GM21360 (cell line): ENCODE measurements at regions not wholly inside any gene's neighbourhood (a gene's known extent, or its start where the extent isn't known, plus 50 kb on each side); places are given as distances from the start of the nearest gene placed in this dataset.
"Not testable (repeated sequence)": the region's sequence is repeated elsewhere in the genome, so short reads cannot be mapped to it uniquely, and the experiment has no call there.

ENCODE experiments used
- ATAC-seq: cut with Tn5 transposase; IDR thresholded peaks from one replicate; pipeline ENCODE4 v1.9.1; 2021; ENCODE audit warnings: mild to moderate bottlenecking, moderate library complexity; ENCODE audit not compliant: unreplicated experiment

DNA sequence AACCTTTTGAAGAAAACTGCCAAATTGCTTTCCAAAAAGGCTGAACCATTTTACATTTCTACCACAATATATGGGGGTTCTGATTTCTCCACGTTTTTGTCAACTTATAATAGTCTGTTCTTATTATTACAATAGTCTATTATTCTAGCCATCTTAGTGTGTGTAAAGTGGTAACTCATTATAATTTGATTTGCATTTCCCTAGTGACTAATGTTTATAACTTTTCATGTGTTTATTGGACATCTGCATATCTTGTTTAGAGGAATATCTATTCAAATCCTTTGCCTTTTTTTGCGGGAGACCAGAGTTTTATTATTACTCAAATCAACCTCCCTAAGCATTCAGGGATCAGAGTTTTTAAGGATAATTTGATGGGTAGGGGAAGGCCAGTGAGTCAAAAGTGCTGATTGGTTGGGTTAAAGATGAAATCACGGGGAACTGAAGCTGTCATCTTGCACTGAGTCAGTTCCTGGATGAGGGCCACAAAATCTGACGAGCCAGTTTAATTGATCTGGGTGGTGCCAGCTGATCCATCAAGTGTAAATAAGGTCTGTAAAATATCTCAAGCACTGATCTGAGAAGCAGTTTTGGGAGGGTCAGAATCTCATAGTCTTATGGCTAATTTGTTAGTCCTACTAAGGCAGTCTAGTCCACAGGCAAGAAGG lies 303.4 kb upstream of the NCKAP5 start:
- no peak for ATAC-seq

DNA sequence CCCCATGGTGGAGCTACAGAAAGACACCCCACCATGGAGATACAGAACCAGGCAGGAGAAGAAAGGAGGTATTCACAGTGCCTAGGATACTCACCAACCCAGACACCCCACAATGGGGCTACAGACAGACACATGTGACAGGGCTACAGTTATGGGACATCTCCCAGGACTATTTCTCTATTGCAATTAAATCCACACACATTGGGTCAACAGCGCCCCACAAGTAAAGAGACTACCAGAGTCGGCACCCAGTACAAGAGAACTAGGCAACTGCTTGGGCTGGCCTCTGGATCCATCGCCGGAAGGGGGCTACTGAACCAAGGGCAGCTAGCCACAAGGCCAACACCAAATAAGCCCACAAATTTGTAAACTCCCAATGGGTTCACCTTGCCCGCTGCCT lies 310.1 kb upstream of the NCKAP5 start:
- ATAC-seq: no peak

DNA sequence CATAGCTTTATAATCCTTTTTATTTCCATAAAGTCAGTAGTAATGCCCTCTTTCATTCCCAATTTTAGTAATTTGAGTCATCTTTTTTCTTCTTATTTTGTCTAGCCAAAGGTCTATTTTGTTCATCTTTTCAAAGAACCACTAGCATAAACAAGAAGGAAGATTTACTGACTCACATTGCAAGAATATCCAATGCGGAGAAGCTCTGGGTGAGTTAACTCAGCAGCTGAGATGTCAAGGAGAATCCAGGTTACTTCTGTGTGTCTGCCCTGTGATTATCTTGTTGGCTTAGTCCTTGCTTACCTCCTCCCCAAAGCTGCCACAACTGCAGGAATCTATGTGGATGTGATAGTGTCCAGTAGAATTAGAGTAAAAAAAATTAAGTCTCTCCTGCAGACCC lies 311.4 kb upstream of the NCKAP5 start:
- ATAC-seq: no peak

DNA sequence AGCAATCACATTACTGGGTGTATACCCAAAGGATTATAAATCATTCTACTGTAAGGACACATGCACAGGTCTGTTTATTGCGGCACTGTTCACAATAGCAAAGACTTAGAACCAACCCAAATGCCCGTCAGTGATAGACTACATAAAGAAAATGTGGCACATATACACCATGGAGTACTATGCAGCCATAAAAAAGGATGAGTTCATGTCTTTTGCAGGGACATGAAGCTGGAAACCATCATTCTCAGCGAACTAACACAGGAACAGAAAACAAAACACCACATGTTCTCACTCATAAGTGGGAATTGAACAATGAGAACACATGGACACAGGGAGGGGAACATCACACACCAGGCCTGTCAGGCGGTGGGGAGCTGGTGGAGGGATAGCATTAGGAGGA lies 313.9 kb upstream of the NCKAP5 start:
- not testable (repeated sequence) for ATAC-seq

DNA sequence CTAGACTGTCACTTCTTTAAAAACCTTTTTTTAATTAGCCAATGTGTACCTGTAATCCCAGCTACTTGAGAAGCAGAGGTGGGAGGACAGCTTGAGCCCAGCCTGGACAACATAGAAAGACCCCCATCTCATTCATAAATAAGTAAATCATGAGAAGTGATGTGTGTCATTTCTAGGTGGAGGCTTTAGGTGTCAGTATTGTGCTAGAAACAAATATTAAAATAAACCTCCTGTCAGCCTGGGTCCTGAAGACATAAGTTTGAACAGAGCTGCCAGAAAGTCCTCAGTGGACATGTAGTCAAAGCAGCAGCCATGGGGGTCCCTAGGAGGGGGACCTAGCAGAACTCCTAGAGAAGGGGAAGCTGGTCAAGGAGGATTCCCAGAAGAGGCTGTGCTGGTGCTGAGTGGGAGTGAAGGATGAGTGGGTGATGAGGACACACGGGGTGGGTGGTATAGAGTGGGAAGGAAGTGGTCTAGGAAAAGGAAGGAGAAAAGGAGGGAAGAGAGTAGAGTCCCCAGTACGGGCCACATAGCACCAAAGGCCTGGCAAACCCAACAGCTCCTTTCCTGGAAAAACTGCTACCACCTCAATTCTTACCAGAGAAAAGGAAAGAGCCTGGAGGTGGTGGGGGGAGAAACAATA lies 316.6 kb upstream of the NCKAP5 start:
- no peak for ATAC-seq

DNA sequence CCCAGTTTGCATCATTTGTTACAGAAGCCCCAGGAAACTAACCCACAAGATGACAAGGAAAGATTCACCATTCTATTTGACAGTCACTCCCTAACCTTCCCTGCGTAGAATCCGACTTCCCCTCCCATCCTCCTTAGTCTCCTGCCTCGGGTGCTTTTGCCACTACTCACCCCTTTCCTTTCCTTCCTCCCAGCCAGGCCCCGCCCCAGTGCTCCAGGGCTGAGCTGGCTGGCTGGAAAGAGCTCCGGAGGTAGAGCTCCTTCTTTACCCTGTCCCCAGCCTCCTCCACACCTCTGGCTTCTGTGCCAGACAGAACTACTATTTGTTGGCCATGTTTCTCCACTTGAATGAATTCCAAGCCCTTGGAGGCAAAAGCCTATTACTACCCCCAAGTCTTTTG lies 317.6 kb upstream of the NCKAP5 start:
- no peak for ATAC-seq

DNA sequence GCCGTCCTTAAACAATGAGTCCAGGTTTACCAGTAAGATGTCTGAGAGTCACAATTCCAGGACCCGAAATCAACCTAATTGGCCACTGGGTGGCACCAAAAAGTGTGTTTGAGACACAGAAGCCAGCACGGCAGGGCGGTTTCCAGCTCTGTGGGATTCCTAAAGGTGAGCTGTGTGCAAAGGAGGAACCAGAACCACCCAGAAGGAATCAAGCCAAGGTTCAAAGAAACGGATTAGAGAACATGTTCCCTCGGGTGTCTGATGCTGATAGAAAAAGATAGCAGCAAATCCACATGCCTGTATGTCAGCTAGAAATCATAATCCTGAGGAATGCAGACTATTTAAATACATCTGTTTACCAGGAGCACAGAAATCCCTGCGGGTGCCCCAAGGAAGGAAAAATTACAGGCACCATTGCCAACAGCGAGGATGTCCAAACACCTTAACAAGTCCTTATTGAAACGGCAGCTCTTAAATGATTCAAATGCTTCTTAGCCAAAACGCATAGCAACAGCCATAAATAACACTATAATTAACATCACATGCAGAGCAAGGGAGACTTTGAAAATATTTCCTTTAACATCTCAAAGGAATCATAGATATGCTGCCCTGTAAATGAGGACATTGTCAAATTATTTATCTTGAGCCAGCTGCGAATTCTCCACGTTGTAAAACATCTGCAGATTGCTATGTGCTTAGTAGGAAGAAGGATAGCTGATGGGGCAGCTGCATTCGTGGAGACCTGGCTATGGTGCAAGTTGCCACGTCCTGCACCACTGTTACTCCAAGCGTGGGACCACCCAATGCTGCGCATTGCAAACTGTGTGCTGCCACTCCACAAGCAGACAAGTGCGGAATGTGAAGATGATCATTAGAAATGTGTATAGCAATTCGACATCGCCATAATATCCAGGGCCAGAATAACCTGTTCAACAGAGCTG lies 318.7 kb upstream of the NCKAP5 start:
- ATAC-seq: peak; percentile 80

DNA sequence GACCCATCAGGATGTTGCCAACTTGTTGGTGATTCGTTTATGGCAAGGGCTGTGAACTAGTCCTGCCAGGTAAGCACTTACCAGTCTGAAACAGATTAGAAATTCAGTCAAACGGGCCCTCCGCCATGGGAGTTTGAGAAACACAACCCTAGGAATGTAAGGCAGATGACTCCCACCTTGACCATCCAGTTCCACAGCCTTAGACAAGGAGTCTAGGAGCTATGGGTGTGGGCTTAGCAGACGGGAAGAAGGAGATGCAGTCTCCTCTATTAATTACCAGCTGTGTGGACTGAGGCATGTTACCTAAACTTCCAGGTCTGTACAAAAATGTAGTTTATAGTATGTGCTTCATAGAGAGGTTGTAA lies 319.4 kb upstream of the NCKAP5 start:
- ATAC-seq: no peak

DNA sequence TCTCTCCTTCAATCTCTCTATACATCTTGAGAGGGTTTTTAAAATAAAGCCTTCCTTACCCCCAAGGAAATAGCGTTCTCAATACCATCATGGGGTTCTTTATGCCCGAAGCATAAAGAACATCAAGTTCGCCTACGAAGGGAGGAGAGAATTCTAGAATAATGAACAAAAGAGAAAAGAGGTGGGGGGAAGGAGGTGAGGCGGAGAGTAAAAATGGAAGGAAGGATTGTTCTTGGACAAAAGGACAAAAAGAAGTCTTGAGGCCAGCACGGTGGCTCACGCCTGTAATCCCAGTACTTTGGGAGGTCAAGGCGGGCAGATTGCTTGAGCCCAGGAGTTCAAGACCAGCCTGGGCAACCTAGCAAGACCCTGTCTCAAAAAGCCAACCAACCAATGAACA lies 319.8 kb upstream of the NCKAP5 start:
- ATAC-seq: no peak

DNA sequence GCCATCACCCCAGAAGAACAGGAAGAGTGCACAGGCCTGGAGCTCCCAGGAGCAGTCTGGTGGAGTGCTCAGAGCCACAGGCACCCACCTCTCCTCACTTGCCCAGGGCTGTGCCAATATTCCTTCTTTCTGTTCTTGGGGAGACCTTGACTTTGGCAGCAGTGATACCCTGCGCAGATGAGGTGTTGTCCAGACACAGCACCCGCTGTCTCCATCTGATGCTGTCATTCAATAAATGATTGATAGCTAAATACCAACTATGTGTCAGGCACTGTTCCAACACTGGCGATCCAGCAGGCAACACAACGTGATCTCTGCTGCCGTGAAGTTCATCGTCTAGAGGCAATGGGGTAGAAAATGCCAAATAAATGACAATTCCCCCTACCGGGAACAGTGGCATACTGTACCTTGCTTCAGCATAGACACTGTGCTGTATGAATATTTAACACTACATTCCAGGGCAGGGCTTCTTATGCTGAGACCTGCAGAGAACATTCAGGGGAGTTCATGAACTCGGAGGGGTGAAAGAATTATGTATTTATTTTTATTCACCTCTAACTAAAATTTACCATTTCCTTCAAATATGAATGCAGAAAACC lies 320.5 kb upstream of the NCKAP5 start:
- ATAC-seq: no peak

DNA sequence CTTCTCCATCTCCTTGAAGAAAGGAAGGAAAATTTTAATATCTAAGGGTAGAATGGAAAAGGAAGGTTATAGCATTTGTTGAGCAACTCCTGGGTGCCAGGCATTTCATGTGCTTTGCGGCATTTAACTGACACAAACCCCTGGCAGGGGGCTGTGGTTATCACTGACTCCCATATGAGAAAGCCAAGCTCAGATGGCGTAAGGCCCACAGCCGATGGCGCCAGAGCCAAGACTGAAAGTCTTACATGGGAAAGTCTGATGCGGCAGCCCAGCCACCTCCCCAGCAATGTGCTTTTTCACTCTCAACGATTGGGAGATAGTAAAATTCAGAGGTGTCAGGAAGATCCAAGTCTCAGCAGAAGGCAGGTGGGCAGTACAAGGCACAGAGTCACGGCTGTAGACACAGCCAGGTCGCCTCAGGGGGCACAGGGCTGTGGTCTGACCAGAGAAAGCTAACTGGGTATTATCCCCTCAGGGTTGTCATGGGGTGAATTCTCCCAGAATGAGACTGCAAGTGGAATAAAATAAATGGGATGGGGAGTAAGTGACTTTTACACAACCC lies 324.2 kb upstream of the NCKAP5 start:
- ATAC-seq: no peak

DNA sequence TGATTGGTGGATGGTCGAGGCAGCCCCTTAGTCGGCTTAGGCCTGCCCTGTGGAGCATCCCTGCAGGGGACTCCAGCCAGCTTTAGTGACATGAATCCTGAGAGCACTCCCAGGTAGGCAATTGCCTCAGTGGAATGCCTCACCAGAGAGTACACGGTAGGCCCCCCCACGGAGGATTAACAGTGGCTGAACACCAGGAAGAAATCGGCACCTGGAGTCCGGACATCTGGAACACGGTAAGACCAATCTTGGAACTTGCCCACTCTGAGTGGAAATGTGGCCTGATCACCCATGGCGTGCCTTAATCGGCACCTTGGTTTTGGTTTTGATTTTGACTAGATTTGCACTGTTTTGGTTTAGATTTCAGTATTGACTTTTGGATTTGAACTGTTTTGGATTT lies 326.2 kb upstream of the NCKAP5 start:
- no peak for ATAC-seq

DNA sequence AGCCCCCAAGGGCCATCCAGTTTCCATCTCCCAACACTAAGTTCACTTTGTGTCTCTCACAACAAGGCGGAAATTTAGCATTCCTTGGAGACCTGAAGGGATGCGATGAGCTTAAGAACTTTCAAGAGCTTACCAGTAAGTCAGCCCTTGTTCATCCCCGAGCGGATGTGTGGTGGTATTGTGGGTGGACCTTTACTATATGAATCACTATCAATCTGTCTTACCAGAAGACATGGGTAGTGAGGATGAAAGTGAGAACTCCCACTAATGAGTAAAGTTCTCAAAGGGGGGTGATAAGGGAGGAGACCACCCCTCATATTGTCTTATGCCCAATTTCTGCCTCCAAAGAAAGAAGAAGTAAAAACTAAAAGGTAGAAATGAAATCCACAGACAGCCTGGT lies 329.6 kb upstream of the NCKAP5 start:
- not testable (repeated sequence) for ATAC-seq

DNA sequence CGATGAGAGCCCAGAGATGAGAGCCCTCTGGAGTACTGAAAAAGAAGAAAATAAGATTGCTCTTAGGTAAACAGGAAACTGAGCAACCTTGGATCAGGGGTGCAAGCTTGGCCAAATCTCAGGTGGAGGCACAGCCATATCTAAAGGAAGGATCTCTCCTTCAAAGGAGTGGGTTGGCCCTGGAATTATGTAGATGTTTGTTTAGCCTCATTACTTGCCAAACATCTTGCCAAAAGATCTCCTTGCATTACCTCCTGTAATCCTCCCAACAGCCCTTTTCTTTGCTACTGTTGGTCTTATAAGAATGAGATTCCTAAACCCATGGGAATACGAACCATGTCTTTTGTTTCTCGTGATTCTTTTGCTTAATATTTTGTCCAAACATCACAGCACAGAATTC lies 332.6 kb upstream of the NCKAP5 start:
- ATAC-seq: no peak

DNA sequence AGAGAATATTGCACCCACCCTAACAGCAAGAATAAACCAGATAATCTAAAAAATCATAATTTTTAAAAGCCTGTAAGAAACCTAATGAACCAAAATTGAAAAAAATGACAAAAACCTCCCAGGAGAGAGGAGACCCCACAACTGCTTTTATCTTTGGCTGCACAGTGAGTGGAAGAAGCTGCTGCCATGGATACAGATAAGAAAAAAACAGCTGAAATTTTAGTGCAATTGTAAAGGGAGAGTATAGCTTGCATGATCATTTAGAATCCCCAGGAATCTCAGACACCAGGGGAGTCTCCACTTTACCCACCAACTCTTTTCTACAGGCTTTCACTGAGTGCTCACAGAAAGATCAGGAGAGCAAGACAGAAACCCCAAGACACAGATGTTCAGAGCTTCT lies 338.1 kb upstream of the NCKAP5 start:
- no peak for ATAC-seq

DNA sequence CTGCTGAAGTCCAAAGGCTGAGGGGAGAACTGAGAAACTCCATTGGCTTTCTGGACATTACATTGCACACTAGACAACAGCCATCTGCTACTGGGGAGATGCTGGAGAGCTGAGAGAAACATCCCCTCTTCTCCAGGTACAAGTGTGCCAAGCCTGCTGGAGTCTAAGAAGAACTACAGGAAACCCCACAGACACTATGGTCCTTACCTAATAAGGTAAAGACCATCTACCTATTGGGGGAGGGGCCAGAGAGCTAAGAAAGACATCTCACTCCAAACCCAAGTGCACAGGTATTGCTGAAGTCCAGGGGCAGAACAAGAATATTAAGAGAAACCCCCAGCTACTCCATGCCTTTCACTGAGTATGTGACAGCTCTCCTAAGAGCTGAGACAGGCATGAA lies 338.7 kb upstream of the NCKAP5 start:
- ATAC-seq: no peak

DNA sequence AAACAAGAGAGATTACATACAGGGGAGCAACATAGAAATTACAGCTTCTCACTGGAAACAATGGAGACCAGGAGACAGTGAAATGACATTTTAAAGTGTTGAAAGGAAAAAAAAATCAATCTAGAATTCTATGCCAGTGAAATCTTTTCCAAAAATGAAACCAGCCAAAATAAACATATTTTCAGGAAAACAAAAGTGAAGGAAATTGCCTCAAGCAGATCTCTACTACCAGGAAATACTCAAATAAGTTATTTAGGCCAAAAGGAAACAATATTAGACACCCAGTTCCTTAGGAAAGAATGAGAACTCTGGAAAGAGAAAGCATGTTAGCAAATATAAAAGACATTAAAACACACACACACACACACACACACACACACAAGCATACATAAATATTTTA lies 339.9 kb upstream of the NCKAP5 start:
- no peak for ATAC-seq

DNA sequence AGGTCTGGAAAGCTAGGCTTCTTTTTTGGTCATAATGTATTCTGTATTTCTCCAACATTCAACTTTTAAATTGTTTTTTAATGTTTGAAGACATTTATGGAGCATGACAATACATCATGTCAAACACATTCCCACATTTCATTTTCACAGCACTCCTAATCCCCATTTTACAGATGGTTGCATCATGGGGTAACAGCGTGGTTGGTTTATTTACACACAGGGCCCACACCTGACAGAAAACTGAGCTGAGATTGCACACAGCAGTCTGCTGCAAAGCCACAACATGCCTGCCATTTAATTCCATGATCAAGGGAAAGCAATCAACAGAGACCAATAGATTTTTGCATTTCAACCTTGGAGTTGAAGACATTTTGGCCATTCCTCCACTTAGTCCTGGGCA lies 335.7 kb upstream of the MGAT5 start:
- ATAC-seq: no peak

DNA sequence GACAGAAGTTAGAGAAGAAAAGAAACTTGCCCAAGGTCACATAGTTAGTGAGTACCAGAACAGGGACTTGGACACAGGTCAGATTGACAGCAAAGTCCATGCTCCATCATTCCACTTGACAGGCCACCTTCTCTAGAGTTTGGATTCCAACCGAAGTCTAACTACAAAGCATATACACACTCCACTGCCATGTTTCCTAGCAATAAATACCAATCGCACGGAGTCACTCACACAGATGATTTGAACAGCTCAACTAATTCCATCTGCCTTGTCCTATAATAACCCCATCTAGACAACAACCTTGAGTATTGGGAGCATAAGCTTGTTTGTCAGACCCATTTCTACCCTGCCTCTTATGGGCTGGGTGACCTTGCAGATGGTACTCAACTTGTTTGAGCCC lies 334.6 kb upstream of the MGAT5 start:
- ATAC-seq: no peak

DNA sequence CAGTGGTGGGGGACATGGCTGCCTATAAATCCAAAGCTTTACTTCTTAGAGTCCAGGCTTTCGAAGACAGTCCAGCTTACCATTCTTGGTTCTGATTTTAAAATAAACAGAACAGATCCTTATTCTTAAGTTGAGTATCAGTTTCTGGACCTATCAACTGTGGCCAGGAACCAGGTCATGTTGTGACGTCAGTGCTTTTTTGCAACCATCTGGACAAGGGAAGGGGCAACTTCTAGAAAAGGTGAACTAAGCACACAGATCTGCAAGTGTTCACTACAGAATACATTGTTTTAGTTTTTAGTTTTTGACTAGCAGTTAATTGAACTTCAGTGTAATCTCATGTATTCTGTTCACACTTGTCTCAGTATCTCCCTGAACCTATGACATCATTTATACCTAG lies 326.0 kb upstream of the MGAT5 start:
- no peak for ATAC-seq

DNA sequence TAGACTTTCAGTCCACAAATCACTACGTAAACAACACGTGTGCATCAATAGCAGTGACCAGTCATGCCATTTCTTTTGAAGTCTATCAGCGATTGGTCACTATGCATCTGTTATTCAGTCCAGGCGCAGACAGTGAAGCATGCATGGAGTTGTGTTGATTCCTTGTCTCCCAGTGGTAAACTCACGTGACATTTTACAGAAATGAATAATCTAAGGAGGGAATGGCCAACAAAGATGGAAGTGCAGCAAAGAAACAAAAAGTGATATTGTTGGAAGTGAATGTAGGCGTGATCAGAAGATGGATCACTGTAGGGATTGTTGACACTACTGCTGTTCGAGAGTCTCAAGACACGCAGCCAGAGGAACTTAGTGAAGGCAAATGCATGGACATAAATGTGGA lies 317.8 kb upstream of the MGAT5 start:
- ATAC-seq: no peak
